Glomerular visceral epithelial cell (primary cell): ENCODE measurements at regions not wholly inside any gene's neighbourhood (a gene's known extent, or its start where the extent isn't known, plus 50 kb on each side); places are given as distances from the start of the nearest gene placed in this dataset.
"Not testable (repeated sequence)": the region's sequence is repeated elsewhere in the genome, so short reads cannot be mapped to it uniquely, and the experiment has no call there.

Experiments used
- DNase-seq: peaks from one replicate; pipeline ENCODE4 v3.0.0-alpha.2; 2016; ENCODE audit errors: extremely low spot score

GRCh38 chrX:125505207-125505606 is 185.5 kb downstream of the TEX13C start:
- DNase-seq: no peak

GRCh38 chrX:125507119-125507518 is 187.4 kb downstream of the TEX13C start:
- DNase-seq: peak; percentile 0

- no peak for DNase-seq
Observed at GRCh38 chrX:125520029-125520428, 200.4 kb downstream of the TEX13C start.

GRCh38 chrX:125522752-125523151 is 203.1 kb downstream of the TEX13C start:
- DNase-seq: no peak

- DNase-seq: no peak
Observed at GRCh38 chrX:125532411-125533089, 212.9 kb downstream of the TEX13C start.

- no peak for DNase-seq
Observed at GRCh38 chrX:125533352-125533751, 213.7 kb downstream of the TEX13C start.

- no peak for DNase-seq
Observed at GRCh38 chrX:125544031-125544660, 224.5 kb downstream of the TEX13C start.

GRCh38 chrX:125544856-125545255 is 225.2 kb downstream of the TEX13C start:
- DNase-seq: no peak

GRCh38 chrX:125577479-125577878 is 257.8 kb downstream of the TEX13C start:
- DNase-seq: no peak

- no peak for DNase-seq
Observed at GRCh38 chrX:125604448-125604847, 284.8 kb downstream of the TEX13C start.

GRCh38 chrX:125605145-125605544 is 285.5 kb downstream of the TEX13C start:
- no peak for DNase-seq

- not testable (repeated sequence) for DNase-seq
Observed at GRCh38 chrX:125614591-125615343, 295.1 kb downstream of the TEX13C start.

- DNase-seq: no peak
Observed at GRCh38 chrX:125620715-125621587, 301.3 kb downstream of the TEX13C start.

- no peak for DNase-seq
Observed at GRCh38 chrX:125621588-125621927, 301.9 kb downstream of the TEX13C start.

GRCh38 chrX:125622899-125623298 is 303.2 kb downstream of the TEX13C start:
- no peak for DNase-seq

- DNase-seq: no peak
Observed at GRCh38 chrX:125627676-125628075, 308.0 kb downstream of the TEX13C start.

GRCh38 chrX:125628435-125628834 is 308.8 kb downstream of the TEX13C start:
- no peak for DNase-seq

- DNase-seq: no peak
Observed at GRCh38 chrX:125641405-125641804, 321.7 kb downstream of the TEX13C start.

GRCh38 chrX:125646195-125646594 is 326.5 kb downstream of the TEX13C start:
- no peak for DNase-seq

- peak; percentile 43 for DNase-seq
Observed at GRCh38 chrX:125651426-125651825, 331.8 kb downstream of the TEX13C start.

- no peak for DNase-seq
Observed at GRCh38 chrX:125654501-125654900, 334.8 kb downstream of the TEX13C start.

- DNase-seq: no peak
Observed at GRCh38 chrX:125673758-125674157, 354.1 kb downstream of the TEX13C start.
